ENCODE measurements at regions not wholly inside any gene's neighbourhood (a gene's known extent, or its start where the extent isn't known, plus 50 kb on each side); places are given as distances from the start of the nearest gene placed in this dataset.

GRCh38 chr1:112209493-112209892 lies 186.5 kb upstream of the CTTNBP2NL start:
- peaks cover 16% of the 10 kb centered on the region; the same call in 1 of the 2 replicates for H3K9me3 ChIP-seq (ENCODE audit: insufficient read depth, low read length)
- no peak for DNase-seq (ENCODE audit: low read depth, low spot score)
- no peak overlapping the region for H3K9ac ChIP-seq (ENCODE audit: insufficient read length, low read depth)
- H3K27me3 ChIP-seq (ENCODE audit: insufficient read depth, insufficient read length), result no peaks in the 10 kb centered on the region
- H3K4me1 ChIP-seq (ENCODE audit: insufficient read depth, insufficient read length), result no peaks in the 10 kb centered on the region
- no peaks in the 10 kb centered on the region for H3K36me3 ChIP-seq (ENCODE audit: insufficient read depth, insufficient read length, low read length)
- no peak overlapping the region for H3K4me3 ChIP-seq (ENCODE audit: insufficient read length, low read depth)
- no peak for TF ChIP-seq SUZ12 (IDR thresholded peaks at IDR 0.05; ENCODE audit: extremely low read depth, insufficient read depth, insufficient read length)
- TF ChIP-seq YY1 (IDR thresholded peaks at IDR 0.05; ENCODE audit: insufficient read depth, insufficient read length), result no peak
- no peak for TF ChIP-seq ZNF274 (IDR thresholded peaks at IDR 0.05; ENCODE audit: low read depth, low read length)

GRCh38 chr1:112219267-112219666 lies 176.7 kb upstream of the CTTNBP2NL start:
- no peaks in the 10 kb centered on the region for H3K4me1 ChIP-seq (ENCODE audit: insufficient read depth, insufficient read length)
- H3K36me3 ChIP-seq (ENCODE audit: insufficient read depth, insufficient read length, low read length), result no peaks in the 10 kb centered on the region
- H3K9ac ChIP-seq (ENCODE audit: insufficient read length, low read depth), result no peak overlapping the region
- no peak for DNase-seq (ENCODE audit: low read depth, low spot score)
- H3K9me3 ChIP-seq (ENCODE audit: insufficient read depth, low read length), result peaks cover 6% of the 10 kb centered on the region; the same call in 1 of the 2 replicates
- no peak overlapping the region for H3K4me3 ChIP-seq (ENCODE audit: insufficient read length, low read depth)
- no peaks in the 10 kb centered on the region for H3K27me3 ChIP-seq (ENCODE audit: insufficient read depth, insufficient read length)
- TF ChIP-seq SUZ12 (IDR thresholded peaks at IDR 0.05; ENCODE audit: extremely low read depth, insufficient read depth, insufficient read length), result no peak
- no peak for TF ChIP-seq YY1 (IDR thresholded peaks at IDR 0.05; ENCODE audit: insufficient read depth, insufficient read length)
- no peak for TF ChIP-seq ZNF274 (IDR thresholded peaks at IDR 0.05; ENCODE audit: low read depth, low read length)

GRCh38 chr1:112230232-112230631 lies 165.8 kb upstream of the CTTNBP2NL start:
- Histone ChIP-seq H3K9me3 (ENCODE audit: insufficient read depth, low read length) (peaks cover 10% of the 10 kb centered on the region), H3K4me3 (ENCODE audit: insufficient read length, low read depth) (no peak overlapping the region), H3K27me3 (ENCODE audit: insufficient read depth, insufficient read length) (no peaks in the 10 kb centered on the region), H3K36me3 (ENCODE audit: insufficient read depth, insufficient read length, low read length) (no peaks in the 10 kb centered on the region), H3K4me1 (ENCODE audit: insufficient read depth, insufficient read length) (no peaks in the 10 kb centered on the region), H3K9ac (ENCODE audit: insufficient read length, low read depth) (no peak overlapping the region)
- TF ChIP-seq YY1 (IDR thresholded peaks at IDR 0.05; ENCODE audit: insufficient read depth, insufficient read length), result no peak
- TF ChIP-seq SUZ12 (IDR thresholded peaks at IDR 0.05; ENCODE audit: extremely low read depth, insufficient read depth, insufficient read length), result no peak
- TF ChIP-seq ZNF274 (IDR thresholded peaks at IDR 0.05; ENCODE audit: low read depth, low read length), result no peak
- DNase-seq (ENCODE audit: low read depth, low spot score), result no peak

GRCh38 chr1:112231331-112231730 lies 164.7 kb upstream of the CTTNBP2NL start:
- peaks cover 10% of the 10 kb centered on the region for H3K9me3 ChIP-seq (ENCODE audit: insufficient read depth, low read length)
- DNase-seq (ENCODE audit: low read depth, low spot score), result no peak
- H3K27me3 ChIP-seq (ENCODE audit: insufficient read depth, insufficient read length), result no peaks in the 10 kb centered on the region
- no peak for TF ChIP-seq SUZ12 (IDR thresholded peaks at IDR 0.05; ENCODE audit: extremely low read depth, insufficient read depth, insufficient read length)
- no peak for TF ChIP-seq ZNF274 (IDR thresholded peaks at IDR 0.05; ENCODE audit: low read depth, low read length)
- no peaks in the 10 kb centered on the region for H3K36me3 ChIP-seq (ENCODE audit: insufficient read depth, insufficient read length, low read length)
- H3K4me3 ChIP-seq (ENCODE audit: insufficient read length, low read depth), result no peak overlapping the region
- no peaks in the 10 kb centered on the region for H3K4me1 ChIP-seq (ENCODE audit: insufficient read depth, insufficient read length)
- H3K9ac ChIP-seq (ENCODE audit: insufficient read length, low read depth), result no peak overlapping the region

GRCh38 chr1:112232848-112233247 lies 163.2 kb upstream of the CTTNBP2NL start:
- Histone ChIP-seq H3K9ac (ENCODE audit: insufficient read length, low read depth) (no peak overlapping the region), H3K9me3 (ENCODE audit: insufficient read depth, low read length) (peaks cover 10% of the 10 kb centered on the region), H3K4me1 (ENCODE audit: insufficient read depth, insufficient read length) (no peaks in the 10 kb centered on the region), H3K4me3 (ENCODE audit: insufficient read length, low read depth) (no peak overlapping the region), H3K36me3 (ENCODE audit: insufficient read depth, insufficient read length, low read length) (no peaks in the 10 kb centered on the region), H3K27me3 (ENCODE audit: insufficient read depth, insufficient read length) (no peaks in the 10 kb centered on the region)
- no peak for TF ChIP-seq SUZ12 (IDR thresholded peaks at IDR 0.05; ENCODE audit: extremely low read depth, insufficient read depth, insufficient read length)
- no peak for TF ChIP-seq ZNF274 (IDR thresholded peaks at IDR 0.05; ENCODE audit: low read depth, low read length)
- no peak for DNase-seq (ENCODE audit: low read depth, low spot score)

GRCh38 chr1:112234710-112235109 lies 161.3 kb upstream of the CTTNBP2NL start:
- Histone ChIP-seq H3K9ac (ENCODE audit: insufficient read length, low read depth) (no peak overlapping the region), H3K9me3 (ENCODE audit: insufficient read depth, low read length) (no peaks in the 10 kb centered on the region), H3K36me3 (ENCODE audit: insufficient read depth, insufficient read length, low read length) (no peaks in the 10 kb centered on the region), H3K4me3 (ENCODE audit: insufficient read length, low read depth) (no peak overlapping the region), H3K27me3 (ENCODE audit: insufficient read depth, insufficient read length) (no peaks in the 10 kb centered on the region), H3K4me1 (ENCODE audit: insufficient read depth, insufficient read length) (peaks cover 3% of the 10 kb centered on the region)
- no peak for DNase-seq (ENCODE audit: low read depth, low spot score)
- TF ChIP-seq SUZ12 (IDR thresholded peaks at IDR 0.05; ENCODE audit: extremely low read depth, insufficient read depth, insufficient read length) (no peak), ZNF274 (IDR thresholded peaks at IDR 0.05; ENCODE audit: low read depth, low read length) (no peak), YY1 (IDR thresholded peaks at IDR 0.05; ENCODE audit: insufficient read depth, insufficient read length) (no peak)

- TF ChIP-seq ZNF274 (IDR thresholded peaks at IDR 0.05; ENCODE audit: low read depth, low read length), result no peak
- H3K4me3 ChIP-seq (ENCODE audit: insufficient read length, low read depth), result no peak overlapping the region
- H3K4me1 ChIP-seq (ENCODE audit: insufficient read depth, insufficient read length), result peaks cover 3% of the 10 kb centered on the region
- H3K9ac ChIP-seq (ENCODE audit: insufficient read length, low read depth), result no peak overlapping the region
- DNase-seq (ENCODE audit: low read depth, low spot score), result peak; percentile 39
- H3K9me3 ChIP-seq (ENCODE audit: insufficient read depth, low read length), result peaks cover 8% of the 10 kb centered on the region; the same call in 1 of the 2 replicates
- H3K27me3 ChIP-seq (ENCODE audit: insufficient read depth, insufficient read length), result no peaks in the 10 kb centered on the region
- no peaks in the 10 kb centered on the region for H3K36me3 ChIP-seq (ENCODE audit: insufficient read depth, insufficient read length, low read length)
These were observed 157.9 kb upstream of the CTTNBP2NL start for GRCh38 chr1:112237983-112238545.
